ENCODE measurements at regions not wholly inside any gene's neighbourhood (a gene's known extent, or its start where the extent isn't known, plus 50 kb on each side); places are given as distances from the start of the nearest gene placed in this dataset.

GRCh38 chr7:46253520-46253919 lies 332.4 kb upstream of the IGFBP3 start:
- POLR2A ChIA-PET = no interaction called here
- DNase-seq (ENCODE audit: extremely low spot score) = no peak
- no peak for TF ChIP-seq ELF4 (IDR thresholded peaks at IDR 0.05)
- no peak for TF ChIP-seq BHLHE40 (IDR thresholded peaks at IDR 0.05; ENCODE audit: borderline replicate concordance)
- TF ChIP-seq L3MBTL2 (conservative IDR thresholded peaks at IDR 0.05) = no peak
- no peak for TF ChIP-seq HDGF (IDR thresholded peaks at IDR 0.05; ENCODE audit: borderline replicate concordance)
- no peak for TF ChIP-seq SP1 (IDR thresholded peaks at IDR 0.05)
- no peak for TF ChIP-seq PKNOX1 (IDR thresholded peaks at IDR 0.05)
- no peak for TF ChIP-seq TARDBP (IDR thresholded peaks at IDR 0.05)
- no peak for TF ChIP-seq FOXM1 (IDR thresholded peaks at IDR 0.05; ENCODE audit: borderline replicate concordance)
- TF ChIP-seq ZNF384 (IDR thresholded peaks at IDR 0.05) = no peak
- CTCF ChIA-PET = no interaction called here

- CTCF ChIA-PET = no interaction called here
- POLR2A ChIA-PET = no interaction called here
- DNase-seq (ENCODE audit: extremely low spot score) = no peak
- TF ChIP-seq ZNF384 (IDR thresholded peaks at IDR 0.05) (no peak), NFRKB (IDR thresholded peaks at IDR 0.05) (no peak), SP1 (IDR thresholded peaks at IDR 0.05) (no peak), ELF4 (IDR thresholded peaks at IDR 0.05) (no peak), SUZ12 (IDR thresholded peaks at IDR 0.05) (no peak), FOXK2 (IDR thresholded peaks at IDR 0.05) (no peak), BHLHE40 (IDR thresholded peaks at IDR 0.05; ENCODE audit: borderline replicate concordance) (no peak), FOXM1 (IDR thresholded peaks at IDR 0.05; ENCODE audit: borderline replicate concordance) (no peak), CTBP1 (IDR thresholded peaks at IDR 0.05; ENCODE audit: borderline replicate concordance) (no peak), FOXA1 (IDR thresholded peaks at IDR 0.05) (no peak), TARDBP (IDR thresholded peaks at IDR 0.05) (no peak), LEF1 (IDR thresholded peaks at IDR 0.05; ENCODE audit: borderline replicate concordance) (no peak), PKNOX1 (IDR thresholded peaks at IDR 0.05) (no peak), L3MBTL2 (conservative IDR thresholded peaks at IDR 0.05) (no peak)
Observed at GRCh38 chr7:46247664-46248063, 326.6 kb upstream of the IGFBP3 start.

- POLR2A ChIA-PET = no interaction called here
- TF ChIP-seq ZNF384 (IDR thresholded peaks at IDR 0.05) (no peak), HDGF (IDR thresholded peaks at IDR 0.05; ENCODE audit: borderline replicate concordance) (no peak), ARNT (IDR thresholded peaks at IDR 0.05) (no peak), SUZ12 (IDR thresholded peaks at IDR 0.05) (no peak), TARDBP (IDR thresholded peaks at IDR 0.05) (no peak), NFRKB (IDR thresholded peaks at IDR 0.05) (no peak), L3MBTL2 (conservative IDR thresholded peaks at IDR 0.05) (no peak), FOXA1 (IDR thresholded peaks at IDR 0.05) (no peak), LEF1 (IDR thresholded peaks at IDR 0.05; ENCODE audit: borderline replicate concordance) (no peak), ELF4 (IDR thresholded peaks at IDR 0.05) (no peak)
- CTCF ChIA-PET = no interaction called here
- DNase-seq (ENCODE audit: extremely low spot score) = no peak
Observed at GRCh38 chr7:46245586-46246111, 324.6 kb upstream of the IGFBP3 start.

- CTCF ChIA-PET = no interaction called here
Observed at GRCh38 chr7:46244757-46245156, 323.7 kb upstream of the IGFBP3 start.

GRCh38 chr7:46243406-46243805 lies 322.3 kb upstream of the IGFBP3 start:
- ChIA-PET CTCF (no interaction called here), POLR2A (no interaction called here)
- TF ChIP-seq ZNF384 (IDR thresholded peaks at IDR 0.05) = no peak
- TF ChIP-seq CTBP1 (IDR thresholded peaks at IDR 0.05; ENCODE audit: borderline replicate concordance) = no peak
- TF ChIP-seq SP1 (IDR thresholded peaks at IDR 0.05) = no peak
- no peak for TF ChIP-seq L3MBTL2 (conservative IDR thresholded peaks at IDR 0.05)
- TF ChIP-seq HDGF (IDR thresholded peaks at IDR 0.05; ENCODE audit: borderline replicate concordance) = no peak
- no peak for TF ChIP-seq BHLHE40 (IDR thresholded peaks at IDR 0.05; ENCODE audit: borderline replicate concordance)
- no peak for TF ChIP-seq FOXM1 (IDR thresholded peaks at IDR 0.05; ENCODE audit: borderline replicate concordance)
- no peak for TF ChIP-seq TARDBP (IDR thresholded peaks at IDR 0.05)
- no peak for TF ChIP-seq SUZ12 (IDR thresholded peaks at IDR 0.05)
- TF ChIP-seq PKNOX1 (IDR thresholded peaks at IDR 0.05) = no peak
- no peak for DNase-seq (ENCODE audit: extremely low spot score)

More at GRCh38 chr7:46244757-46245156, 323.7 kb upstream of the IGFBP3 start:
- POLR2A ChIA-PET = no interaction called here
- TF ChIP-seq CTBP1 (IDR thresholded peaks at IDR 0.05; ENCODE audit: borderline replicate concordance) = no peak
- no peak for TF ChIP-seq LEF1 (IDR thresholded peaks at IDR 0.05; ENCODE audit: borderline replicate concordance)
- no peak for TF ChIP-seq FOXA1 (IDR thresholded peaks at IDR 0.05)
- TF ChIP-seq FOXK2 (IDR thresholded peaks at IDR 0.05) = no peak
- no peak for TF ChIP-seq L3MBTL2 (conservative IDR thresholded peaks at IDR 0.05)
- no peak for TF ChIP-seq SP1 (IDR thresholded peaks at IDR 0.05)
- no peak for TF ChIP-seq FOXM1 (IDR thresholded peaks at IDR 0.05; ENCODE audit: borderline replicate concordance)
- no peak for TF ChIP-seq ZNF384 (IDR thresholded peaks at IDR 0.05)
- no peak for TF ChIP-seq SUZ12 (IDR thresholded peaks at IDR 0.05)
- TF ChIP-seq ELF4 (IDR thresholded peaks at IDR 0.05) = no peak
- TF ChIP-seq TARDBP (IDR thresholded peaks at IDR 0.05) = no peak
- no peak for TF ChIP-seq ARNT (IDR thresholded peaks at IDR 0.05)
- TF ChIP-seq PKNOX1 (IDR thresholded peaks at IDR 0.05) = no peak
- TF ChIP-seq BHLHE40 (IDR thresholded peaks at IDR 0.05; ENCODE audit: borderline replicate concordance) = no peak
- no peak for TF ChIP-seq HDGF (IDR thresholded peaks at IDR 0.05; ENCODE audit: borderline replicate concordance)
- no peak for TF ChIP-seq NFRKB (IDR thresholded peaks at IDR 0.05)
- DNase-seq (ENCODE audit: extremely low spot score) = no peak

- ChIA-PET CTCF (no interaction called here), POLR2A (no interaction called here)
- no peak for DNase-seq (ENCODE audit: extremely low spot score)
- TF ChIP-seq HDGF (IDR thresholded peaks at IDR 0.05; ENCODE audit: borderline replicate concordance) = no peak
- TF ChIP-seq ARNT (IDR thresholded peaks at IDR 0.05) = no peak
- no peak for TF ChIP-seq PKNOX1 (IDR thresholded peaks at IDR 0.05)
Observed at GRCh38 chr7:46239846-46240245, 318.8 kb upstream of the IGFBP3 start.

All from HEK293T (cell line).